Neural cell (in vitro differentiated cells): ENCODE measurements at regions not wholly inside any gene's neighbourhood (a gene's known extent, or its start where the extent isn't known, plus 50 kb on each side); places are given as distances from the start of the nearest gene placed in this dataset.
"Not testable (repeated sequence)": the region's sequence is repeated elsewhere in the genome, so short reads cannot be mapped to it uniquely, and the experiment has no call there.

Experiments used
- H2AFZ ChIP-seq: fragments of 200-600, 300-800 bp; sonication (generic), shearing (Covaris generic); 2 replicates; pipeline ENCODE4 v1.6.0; 2014; ENCODE audit warnings: low read depth, mild to moderate bottlenecking, antibody characterized with exemption, low read length, moderate library complexity
- H3F3A ChIP-seq: fragments of 200-600 bp; shearing (Covaris generic); 2 replicates; pipeline ENCODE4 v1.6.1; 2016; ENCODE audit warnings: mild to moderate bottlenecking, moderate library complexity, mixed read lengths, antibody characterized with exemption, low read length; ENCODE audit not compliant: insufficient read depth, poor library complexity, severe bottlenecking
- H3K27ac ChIP-seq: fragments of 200-600, 300-800 bp; sonication (generic), shearing (Covaris generic); 2 replicates; pipeline ENCODE4 v1.5.1; 2014; ENCODE audit warnings: mild to moderate bottlenecking, low read length, moderate library complexity
- H3K27me3 ChIP-seq: fragments of 300-800, 200-600 bp; sonication (generic), shearing (Covaris generic); 2 replicates; pipeline ENCODE4 v1.6.0; 2014; ENCODE audit warnings: mild to moderate bottlenecking, low read depth, low read length, moderate library complexity; ENCODE audit not compliant: insufficient read depth
- H3K36me3 ChIP-seq: fragments of 300-800, 200-600 bp; sonication (generic), shearing (Covaris generic); 2 replicates; pipeline ENCODE4 v1.5.1; 2014; ENCODE audit warnings: mild to moderate bottlenecking, antibody characterized with exemption, low read length, moderate library complexity; ENCODE audit not compliant: insufficient read depth
- H3K4me2 ChIP-seq: fragments of 300-800, 200-600 bp; sonication (generic), shearing (Covaris generic); 2 replicates; pipeline ENCODE4 v1.6.0; 2014; ENCODE audit warnings: mild to moderate bottlenecking, low read length
- H3K4me3 ChIP-seq: fragments of 300-800, 200-600 bp; sonication (generic), shearing (Covaris generic); 2 replicates; pipeline ENCODE4 v1.5.1; 2014; ENCODE audit warnings: mild to moderate bottlenecking, low read length, moderate library complexity
- H3K79me2 ChIP-seq: fragments of 200-600 bp; shearing (Covaris generic); replicated peaks from 2 replicates; pipeline ENCODE4 v1.6.0; 2014; ENCODE audit warnings: mild to moderate bottlenecking, low read length, moderate library complexity; ENCODE audit not compliant: insufficient read depth
- H3K9ac ChIP-seq: fragments of 300-800, 200-600 bp; sonication (generic), shearing (Covaris generic); 2 replicates; pipeline ENCODE4 v1.6.1; 2016; ENCODE audit warnings: mild to moderate bottlenecking, low read length, mixed read lengths
- H3K9me2 ChIP-seq: fragments of 200-600 bp; shearing (Covaris generic); 2 replicates; pipeline ENCODE4 v1.6.1; 2016; ENCODE audit warnings: mild to moderate bottlenecking, low read length, mixed read lengths; ENCODE audit not compliant: insufficient read depth
- H3K9me3 ChIP-seq: fragments of 200-600, 300-800 bp; sonication (generic), shearing (Covaris generic); 2 replicates; pipeline ENCODE4 v1.6.1; 2016; ENCODE audit warnings: mild to moderate bottlenecking, mixed run types, low read length, moderate library complexity, mixed read lengths
- H4K20me1 ChIP-seq: fragments of 200-600 bp; shearing (Covaris generic); 2 replicates; pipeline ENCODE4 v1.6.1; 2016; ENCODE audit warnings: mild to moderate bottlenecking, mixed run types; ENCODE audit not compliant: insufficient read depth
- EP300 ChIP-seq: fragments of 450-650 bp; conservative IDR thresholded peaks from 2 replicates; pipeline ENCODE4 v1.6.1; 2014; ENCODE audit warnings: antibody characterized with exemption, mild to moderate bottlenecking, moderate library complexity; ENCODE audit not compliant: poor library complexity, severe bottlenecking
- EZH2 ChIP-seq: fragments of 200-600, 300-800 bp; shearing (Covaris generic), sonication (generic); IDR thresholded peaks from 2 replicates; pipeline ENCODE4 v1.6.1; 2014; ENCODE audit warnings: antibody characterized with exemption, low read length, borderline replicate concordance, mild to moderate bottlenecking; ENCODE audit not compliant: insufficient read depth, poor library complexity, severe bottlenecking
- MXI1 ChIP-seq: fragments of 450-650 bp; conservative IDR thresholded peaks from 2 replicates; pipeline ENCODE4 v1.6.1; 2014; ENCODE audit warnings: antibody characterized with exemption, mild to moderate bottlenecking; ENCODE audit not compliant: poor library complexity, severe bottlenecking
- POLR2AphosphoS5 ChIP-seq: IDR thresholded peaks from 2 replicates; pipeline ENCODE4 v1.6.1; 2012
- RAD21 ChIP-seq: fragments of 450-650 bp; conservative IDR thresholded peaks from 2 replicates; pipeline ENCODE4 v1.6.1; 2014; ENCODE audit warnings: antibody characterized with exemption, mild to moderate bottlenecking, moderate library complexity
- REST ChIP-seq: IDR thresholded peaks from 2 replicates; pipeline ENCODE4 v1.6.1; 2012; ENCODE audit warnings: borderline replicate concordance
- SMC3 ChIP-seq: fragments of 450-650 bp; conservative IDR thresholded peaks from 2 replicates; pipeline ENCODE4 v1.6.1; 2014; ENCODE audit warnings: antibody characterized with exemption, mild to moderate bottlenecking, moderate library complexity; ENCODE audit not compliant: poor library complexity
- TAF1 ChIP-seq: IDR thresholded peaks from 2 replicates; pipeline ENCODE4 v1.6.1; 2012; ENCODE audit warnings: low read depth
- TF ChIP-seq, protein P1 (sequence below): fragments of 450-650 bp; IDR thresholded peaks from 2 replicates; pipeline ENCODE4 v1.5.1; 2014; ENCODE audit warnings: antibody characterized with exemption, mild to moderate bottlenecking, moderate library complexity; ENCODE audit not compliant: poor library complexity, severe bottlenecking

DNA sequence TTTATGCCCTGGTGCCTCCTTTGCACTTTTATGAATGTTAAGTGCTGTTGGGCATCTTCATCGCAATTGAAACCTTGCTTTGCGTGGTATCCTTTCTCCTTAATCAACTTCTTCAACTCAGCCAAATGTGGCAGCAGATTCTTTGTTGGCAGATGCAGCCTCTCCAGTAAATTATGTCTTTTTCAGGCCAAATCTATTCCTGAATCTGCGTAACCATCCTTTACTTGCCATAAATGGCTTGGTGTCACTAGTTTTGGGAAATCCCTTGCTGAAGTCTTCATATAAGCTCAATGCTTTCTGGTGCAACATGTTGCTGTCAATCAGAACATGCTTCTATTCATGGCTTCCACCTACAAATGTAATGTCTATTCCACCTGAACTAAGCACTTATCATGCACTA, 457.5 kb downstream of the FGF13 start:
- Histone ChIP-seq H3K4me2 (no peak overlapping the region), H3K27ac (no peak overlapping the region), H3K4me3 (no peak overlapping the region), H3K27me3 (no peaks in the 10 kb centered on the region), H3K36me3 (no peaks in the 10 kb centered on the region), H2AFZ (no peak overlapping the region), H3K9me2 (no peaks in the 10 kb centered on the region), H3K9me3 (no peaks in the 10 kb centered on the region), H3F3A (no peaks in the 10 kb centered on the region), H3K9ac (no peak overlapping the region), H4K20me1 (no peaks in the 10 kb centered on the region), H3K79me2 (no peaks in the 10 kb centered on the region)
- no peak for TF ChIP-seq SMC3
- no peak for TF ChIP-seq TAF1
- TF ChIP-seq MXI1, result no peak
- no peak for TF ChIP-seq POLR2AphosphoS5
- TF ChIP-seq RAD21, result no peak

DNA sequence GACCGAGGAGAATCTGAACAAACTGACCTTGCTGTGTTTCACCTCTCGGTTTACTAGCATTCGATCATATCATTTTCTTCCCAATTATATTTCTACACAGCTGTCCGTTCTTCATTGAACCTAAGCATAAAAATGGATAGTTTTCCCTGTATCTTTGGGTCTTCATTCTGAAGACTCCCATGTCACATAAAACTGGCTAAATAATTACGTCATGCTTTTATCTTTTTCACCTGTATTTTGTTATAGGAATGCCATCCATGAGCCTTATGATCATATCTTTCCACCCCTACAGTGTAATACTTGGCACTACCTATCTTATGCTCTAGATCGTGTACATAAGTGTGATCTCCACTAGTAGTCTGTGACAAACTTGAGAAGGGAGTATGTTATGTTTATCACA, 456.1 kb downstream of the FGF13 start:
- Histone ChIP-seq H4K20me1 (no peaks in the 10 kb centered on the region), H3K4me3 (no peak overlapping the region), H3F3A (no peaks in the 10 kb centered on the region), H3K79me2 (no peaks in the 10 kb centered on the region), H2AFZ (no peak overlapping the region), H3K9ac (no peak overlapping the region), H3K9me2 (no peaks in the 10 kb centered on the region), H3K4me2 (no peak overlapping the region), H3K27me3 (no peaks in the 10 kb centered on the region), H3K36me3 (no peaks in the 10 kb centered on the region), H3K27ac (no peak overlapping the region), H3K9me3 (no peaks in the 10 kb centered on the region)
- no peak for TF ChIP-seq REST
- TF ChIP-seq, protein P1, sequence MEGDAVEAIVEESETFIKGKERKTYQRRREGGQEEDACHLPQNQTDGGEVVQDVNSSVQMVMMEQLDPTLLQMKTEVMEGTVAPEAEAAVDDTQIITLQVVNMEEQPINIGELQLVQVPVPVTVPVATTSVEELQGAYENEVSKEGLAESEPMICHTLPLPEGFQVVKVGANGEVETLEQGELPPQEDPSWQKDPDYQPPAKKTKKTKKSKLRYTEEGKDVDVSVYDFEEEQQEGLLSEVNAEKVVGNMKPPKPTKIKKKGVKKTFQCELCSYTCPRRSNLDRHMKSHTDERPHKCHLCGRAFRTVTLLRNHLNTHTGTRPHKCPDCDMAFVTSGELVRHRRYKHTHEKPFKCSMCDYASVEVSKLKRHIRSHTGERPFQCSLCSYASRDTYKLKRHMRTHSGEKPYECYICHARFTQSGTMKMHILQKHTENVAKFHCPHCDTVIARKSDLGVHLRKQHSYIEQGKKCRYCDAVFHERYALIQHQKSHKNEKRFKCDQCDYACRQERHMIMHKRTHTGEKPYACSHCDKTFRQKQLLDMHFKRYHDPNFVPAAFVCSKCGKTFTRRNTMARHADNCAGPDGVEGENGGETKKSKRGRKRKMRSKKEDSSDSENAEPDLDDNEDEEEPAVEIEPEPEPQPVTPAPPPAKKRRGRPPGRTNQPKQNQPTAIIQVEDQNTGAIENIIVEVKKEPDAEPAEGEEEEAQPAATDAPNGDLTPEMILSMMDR, result no peak
- no peak for TF ChIP-seq EP300
- TF ChIP-seq MXI1, result no peak
- TF ChIP-seq EZH2, result no peak
- no peak for TF ChIP-seq POLR2AphosphoS5
- TF ChIP-seq SMC3, result no peak
- no peak for TF ChIP-seq TAF1
- no peak for TF ChIP-seq RAD21

- H3K36me3 ChIP-seq, H3K27ac ChIP-seq, H2AFZ ChIP-seq, H3K9me3 ChIP-seq, H3K79me2 ChIP-seq, H3F3A ChIP-seq, H3K4me3 ChIP-seq, H4K20me1 ChIP-seq, H3K27me3 ChIP-seq, H3K9me2 ChIP-seq, H3K4me2 ChIP-seq, H3K9ac ChIP-seq: not testable (repeated sequence)
Observed at GRCh38 chrX:138264095-138264494, 447.4 kb downstream of the FGF13 start.
